ENCODE measurements at regions not wholly inside any gene's neighbourhood (a gene's known extent, or its start where the extent isn't known, plus 50 kb on each side); places are given as distances from the start of the nearest gene placed in this dataset.
"Not testable (repeated sequence)": the region's sequence is repeated elsewhere in the genome, so short reads cannot be mapped to it uniquely, and the experiment has no call there.

- H3K36me3 ChIP-seq = no peaks in the 10 kb centered on the region
- WGBS, 4 donors = 72 to 94% (median 80%) methylated on average over 4 of the region's 4 CpGs
- no peak for ATAC-seq
Measured at GRCh38 chr15:53033709-53034108, 243.6 kb upstream of the ONECUT1 start.

GRCh38 chr15:53031469-53031868, 241.3 kb upstream of the ONECUT1 start:
- H3K27ac ChIP-seq = no peak overlapping the region
- DNase-seq (no peak), ATAC-seq (no peak)
- intact Hi-C loops (cut with DNase I) = loop anchor here in 2 of 10 donors (5.0 to 10.0 kb wide), 2 partner anchors 51 to 57 kb away; no protein-coding TSS in a partner anchor
- H3K4me1 ChIP-seq = no peaks in the 10 kb centered on the region
- 54 to 75% (median 62%) methylated on average over 1 of the region's 1 CpG for WGBS, 4 donors
- TF ChIP-seq CTCF (IDR thresholded peaks at IDR 0.05) = no peak
- TF ChIP-seq POLR2A (IDR thresholded peaks at IDR 0.05) = no peak
- no peaks in the 10 kb centered on the region for H3K27me3 ChIP-seq
- no peaks in the 10 kb centered on the region for H3K36me3 ChIP-seq
- no peak overlapping the region for H3K4me3 ChIP-seq
- peaks cover 0 to 8% (median 0%) of the 10 kb centered on the region in 12 donors for H3K9me3 ChIP-seq

More at GRCh38 chr15:53033709-53034108, 243.6 kb upstream of the ONECUT1 start:
- Histone ChIP-seq H3K4me1 (no peaks in the 10 kb centered on the region), H3K27me3 (peaks cover 0 to 5% (median 0%) of the 10 kb centered on the region in 9 donors), H3K27ac (no peak overlapping the region), H3K4me3 (no peak overlapping the region), H3K9me3 (no peaks in the 10 kb centered on the region)
- no peak for DNase-seq
- no peak for TF ChIP-seq POLR2A (IDR thresholded peaks at IDR 0.05)
- TF ChIP-seq CTCF (IDR thresholded peaks at IDR 0.05) = no peak
- intact Hi-C loops (cut with DNase I) = loop anchor here in 2 of 10 donors (5.0 to 10.0 kb wide), 2 partner anchors 49 to 59 kb away; no protein-coding TSS in a partner anchor

- Histone ChIP-seq H3K27ac (no peak overlapping the region), H3K36me3 (no peaks in the 10 kb centered on the region), H3K9me3 (peaks cover 0 to 20% (median 0%) of the 10 kb centered on the region in 12 donors), H3K4me3 (no peak overlapping the region), H3K27me3 (peaks cover 0 to 4% (median 0%) of the 10 kb centered on the region in 9 donors), H3K4me1 (no peaks in the 10 kb centered on the region)
- 54 to 68% (median 63%) methylated on average over 4 of the region's 4 CpGs for WGBS, 4 donors
- no peak for DNase-seq
- intact Hi-C loops (cut with DNase I) = no loop called here
- ATAC-seq = no peak
- TF ChIP-seq CTCF (IDR thresholded peaks at IDR 0.05) (no peak), POLR2A (IDR thresholded peaks at IDR 0.05) (no peak)
Measured at GRCh38 chr15:53022788-53023187, 232.7 kb upstream of the ONECUT1 start.

- no peaks in the 10 kb centered on the region for H3K27me3 ChIP-seq
- TF ChIP-seq CTCF (IDR thresholded peaks at IDR 0.05) (no peak), POLR2A (IDR thresholded peaks at IDR 0.05) (no peak)
- no peaks in the 10 kb centered on the region for H3K4me1 ChIP-seq
- H3K36me3 ChIP-seq = no peaks in the 10 kb centered on the region
- ATAC-seq = no peak
- peaks cover 0 to 6% (median 0%) of the 10 kb centered on the region in 12 donors for H3K9me3 ChIP-seq
- no peak overlapping the region for H3K4me3 ChIP-seq
- intact Hi-C loops (cut with DNase I) = no loop called here
- WGBS, 4 donors = 79 to 90% (median 87%) methylated on average over 2 of the region's 2 CpGs
- DNase-seq = no peak
- H3K27ac ChIP-seq = no peak overlapping the region
Measured at GRCh38 chr15:53013329-53013728, 223.2 kb upstream of the ONECUT1 start.

GRCh38 chr15:53011779-53012178, 221.6 kb upstream of the ONECUT1 start:
- H3K4me3 ChIP-seq; ATAC-seq; H3K36me3 ChIP-seq; DNase-seq; H3K27me3 ChIP-seq; intact Hi-C loops (cut with DNase I); H3K9me3 ChIP-seq; H3K4me1 ChIP-seq; H3K27ac ChIP-seq: not testable (repeated sequence)
- 82 to 90% (median 88%) methylated on average over 2 of the region's 2 CpGs for WGBS, 4 donors
